ENCODE measurements at regions not wholly inside any gene's neighbourhood (a gene's known extent, or its start where the extent isn't known, plus 50 kb on each side); places are given as distances from the start of the nearest gene placed in this dataset.

DNA sequence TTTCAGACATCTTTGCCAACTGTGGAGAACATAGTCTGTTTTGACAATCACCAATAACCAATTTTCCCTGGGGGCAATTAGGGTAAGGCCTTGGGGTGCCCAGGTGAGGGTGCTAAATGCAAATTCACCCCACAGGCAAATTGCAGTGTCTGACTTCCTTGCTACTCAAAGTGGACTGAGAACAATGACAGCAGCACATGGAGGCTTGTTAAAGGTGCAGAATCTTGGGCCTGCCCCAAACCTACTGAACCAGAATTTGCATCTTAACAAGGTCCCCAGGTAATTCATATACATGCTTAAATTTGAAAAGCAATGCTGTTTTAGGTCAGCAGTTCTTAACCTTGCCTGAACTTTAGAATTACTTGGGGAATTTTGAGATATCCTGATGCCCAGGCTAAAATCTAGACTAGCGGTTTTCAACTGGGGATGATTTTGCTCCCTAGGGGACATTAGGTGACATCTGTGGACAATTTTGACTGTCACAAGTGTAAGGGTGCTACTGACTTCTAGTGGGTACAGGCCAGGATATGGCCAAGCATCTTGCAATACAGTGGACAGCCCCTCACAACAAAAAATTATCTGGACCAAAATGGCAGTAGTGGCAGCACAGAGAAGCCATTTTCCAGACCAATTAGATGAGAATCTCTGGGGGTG lies 80.2 kb upstream of the GCFC2 start:
- no peak for DNase-seq

- DNase-seq: peak; percentile 19
Measured at GRCh38 chr2:75790121-75790813, 79.6 kb upstream of the GCFC2 start.

GRCh38 chr2:75788902-75789301 lies 78.2 kb upstream of the GCFC2 start:
- DNase-seq: no peak

DNA sequence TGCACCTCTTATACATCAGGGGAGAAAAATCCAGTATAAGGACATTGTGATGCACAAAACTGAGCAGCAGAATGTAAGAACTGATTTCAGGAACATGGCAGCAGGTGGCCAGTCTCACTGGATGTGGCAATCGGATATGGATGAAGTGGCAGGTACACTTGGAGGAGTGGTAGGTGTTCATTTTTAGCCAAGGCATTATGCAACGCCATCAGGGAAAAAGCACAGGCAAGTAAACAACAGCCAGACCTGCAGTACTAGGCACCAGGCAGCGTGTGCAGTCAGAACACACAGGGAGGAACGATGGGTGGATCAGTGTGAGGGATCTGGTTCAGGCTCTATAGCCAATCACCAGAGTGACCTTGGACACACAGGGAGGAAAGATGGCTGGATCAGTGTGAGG lies 77.4 kb upstream of the GCFC2 start:
- no peak for DNase-seq

DNA sequence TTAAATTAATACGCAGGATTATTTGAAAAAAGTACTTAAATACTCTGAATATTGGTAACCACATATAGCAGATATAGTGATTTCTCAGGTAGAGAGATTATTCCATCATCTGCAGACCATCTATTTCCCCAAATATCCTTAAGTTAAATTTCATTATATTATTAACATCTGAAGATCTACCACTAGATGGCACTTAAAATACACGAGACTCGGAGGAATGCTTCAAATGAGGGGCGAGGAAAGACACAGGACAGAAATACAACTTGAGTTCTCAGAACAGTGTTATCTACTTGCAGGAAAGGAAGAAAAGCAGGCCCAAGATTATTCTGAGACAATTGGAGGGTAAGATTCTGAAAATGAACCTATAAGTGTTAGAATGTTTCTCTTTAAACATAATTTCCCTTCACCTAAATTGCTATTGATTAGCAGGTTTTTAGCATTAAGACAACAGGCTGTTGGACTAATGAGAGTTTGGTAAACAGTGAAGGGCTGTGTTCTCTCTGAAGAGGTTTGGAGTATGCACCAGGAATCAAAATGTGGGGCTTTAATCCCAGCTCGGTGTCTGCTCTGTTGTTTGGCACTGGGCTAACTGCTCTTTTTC lies 76.9 kb upstream of the GCFC2 start:
- peak; percentile 46 for DNase-seq

GRCh38 chr2:75775311-75775823 lies 64.7 kb upstream of the GCFC2 start:
- no peak for DNase-seq

GRCh38 chr2:75772908-75773630 lies 62.4 kb upstream of the GCFC2 start:
- DNase-seq: no peak

- no peak for DNase-seq
Measured at GRCh38 chr2:75765798-75766197, 55.1 kb upstream of the GCFC2 start.

DNA sequence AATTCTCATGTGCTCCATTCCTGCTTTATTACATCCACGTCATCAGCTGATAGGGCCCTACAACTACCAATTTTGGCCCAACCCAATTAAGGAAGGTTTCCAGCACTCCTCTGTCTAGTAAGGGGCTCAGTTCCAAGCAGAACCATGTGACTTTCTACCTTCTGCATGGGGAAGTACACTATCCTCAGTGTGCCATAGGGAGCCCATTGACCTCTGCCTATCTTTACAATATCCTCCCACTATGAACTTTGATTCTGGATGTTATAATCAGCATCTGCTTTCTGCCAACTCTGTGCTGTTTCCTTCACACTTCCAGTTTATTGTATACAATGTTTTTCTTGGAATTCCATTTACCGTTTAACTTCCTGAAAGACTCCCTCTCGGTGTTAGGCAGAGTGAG lies 53.9 kb upstream of the GCFC2 start:
- DNase-seq: no peak
